ENCODE measurements at regions not wholly inside any gene's neighbourhood (a gene's known extent, or its start where the extent isn't known, plus 50 kb on each side); places are given as distances from the start of the nearest gene placed in this dataset.

DNA sequence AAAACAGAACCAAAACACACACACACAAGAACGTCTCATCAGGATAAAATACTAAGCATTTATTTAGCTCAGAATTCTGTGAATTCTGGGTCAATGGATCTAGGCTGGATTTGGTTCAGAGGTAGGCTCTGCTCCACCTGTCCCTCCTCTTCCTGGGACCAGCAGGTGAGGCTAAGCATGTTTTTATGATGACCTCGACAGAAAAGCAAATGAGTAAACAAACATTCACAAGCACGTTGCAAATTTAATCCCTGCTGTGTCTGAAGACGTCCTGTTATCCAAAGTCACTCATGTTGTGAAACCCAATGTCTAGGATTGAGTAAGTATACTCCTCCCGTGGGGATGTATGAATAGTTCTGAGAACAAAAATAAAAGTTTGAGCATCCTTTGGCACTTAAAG, 371.4 kb upstream of the TECRL start:
- BruUV-seq (replicated peaks): no TSS peak
- H2AFZ ChIP-seq (ENCODE audit: low read length): no peak overlapping the region
- ChIA-PET POLR2A (no interaction called here), CTCF (ENCODE audit: unreplicated experiment) (no interaction called here)
- no peaks in the 10 kb centered on the region for H3K79me2 ChIP-seq (ENCODE audit: insufficient read depth, low read depth, low read length)
- no peak for TF ChIP-seq EZH2phosphoT487 (IDR thresholded peaks at IDR 0.05; ENCODE audit: borderline replicate concordance, low read depth, low read length)
- TF ChIP-seq, protein P1, sequence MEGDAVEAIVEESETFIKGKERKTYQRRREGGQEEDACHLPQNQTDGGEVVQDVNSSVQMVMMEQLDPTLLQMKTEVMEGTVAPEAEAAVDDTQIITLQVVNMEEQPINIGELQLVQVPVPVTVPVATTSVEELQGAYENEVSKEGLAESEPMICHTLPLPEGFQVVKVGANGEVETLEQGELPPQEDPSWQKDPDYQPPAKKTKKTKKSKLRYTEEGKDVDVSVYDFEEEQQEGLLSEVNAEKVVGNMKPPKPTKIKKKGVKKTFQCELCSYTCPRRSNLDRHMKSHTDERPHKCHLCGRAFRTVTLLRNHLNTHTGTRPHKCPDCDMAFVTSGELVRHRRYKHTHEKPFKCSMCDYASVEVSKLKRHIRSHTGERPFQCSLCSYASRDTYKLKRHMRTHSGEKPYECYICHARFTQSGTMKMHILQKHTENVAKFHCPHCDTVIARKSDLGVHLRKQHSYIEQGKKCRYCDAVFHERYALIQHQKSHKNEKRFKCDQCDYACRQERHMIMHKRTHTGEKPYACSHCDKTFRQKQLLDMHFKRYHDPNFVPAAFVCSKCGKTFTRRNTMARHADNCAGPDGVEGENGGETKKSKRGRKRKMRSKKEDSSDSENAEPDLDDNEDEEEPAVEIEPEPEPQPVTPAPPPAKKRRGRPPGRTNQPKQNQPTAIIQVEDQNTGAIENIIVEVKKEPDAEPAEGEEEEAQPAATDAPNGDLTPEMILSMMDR (conservative IDR thresholded peaks at IDR 0.05; ENCODE audit: low read length): no peak
- intact Hi-C loops (cut with micrococcal nuclease; ENCODE audit: unreplicated experiment): no loop called here
- no peak overlapping the region for H3K4me2 ChIP-seq (ENCODE audit: low read length)
- H4K20me1 ChIP-seq (ENCODE audit: insufficient read depth, low read length): no peaks in the 10 kb centered on the region
- no peak for DNase-seq (ENCODE audit: low spot score)
- H3K36me3 ChIP-seq (ENCODE audit: insufficient read depth, low read length): no peaks in the 10 kb centered on the region
- H3K4me3 ChIP-seq (ENCODE audit: low read depth, low read length, poor library complexity, severe bottlenecking): no peak overlapping the region
- H3K9me3 ChIP-seq (ENCODE audit: low read length): no peaks in the 10 kb centered on the region
- no peak overlapping the region for H3K27ac ChIP-seq (ENCODE audit: low read depth, low read length, poor library complexity, severe bottlenecking)
- H3K9me2 ChIP-seq (ENCODE audit: insufficient read depth, low read length): no peaks in the 10 kb centered on the region
- no peaks in the 10 kb centered on the region for H3K4me1 ChIP-seq (ENCODE audit: insufficient read depth, low read length, poor library complexity, severe bottlenecking)

DNA sequence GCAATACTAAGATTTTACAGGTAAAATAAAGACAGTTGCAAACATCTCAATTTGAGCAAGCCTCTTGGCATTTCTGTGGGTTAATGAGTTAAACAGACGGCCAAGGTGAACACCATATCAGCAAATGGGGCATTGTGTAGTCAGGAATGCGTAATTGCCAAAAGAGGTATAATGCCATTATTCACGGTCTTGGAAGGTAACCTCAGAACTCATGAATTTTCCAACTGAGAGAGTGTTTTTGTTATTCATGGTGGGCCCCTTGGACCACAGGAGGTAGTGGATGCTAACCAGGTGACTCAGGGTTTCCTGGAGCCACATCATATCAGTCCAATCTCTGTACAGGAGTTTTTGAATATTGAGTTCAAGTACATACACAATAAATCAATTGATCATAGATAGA, 368.0 kb upstream of the TECRL start:
- BruUV-seq (replicated peaks): no TSS peak
- H2AFZ ChIP-seq (ENCODE audit: low read length): no peak overlapping the region
- no peaks in the 10 kb centered on the region for H3K4me1 ChIP-seq (ENCODE audit: insufficient read depth, low read length, poor library complexity, severe bottlenecking)
- TF ChIP-seq EZH2phosphoT487 (IDR thresholded peaks at IDR 0.05; ENCODE audit: borderline replicate concordance, low read depth, low read length): no peak
- TF ChIP-seq, protein P1 (conservative IDR thresholded peaks at IDR 0.05; ENCODE audit: low read length): no peak
- H3K4me3 ChIP-seq (ENCODE audit: low read depth, low read length, poor library complexity, severe bottlenecking): no peak overlapping the region
- no peaks in the 10 kb centered on the region for H3K36me3 ChIP-seq (ENCODE audit: insufficient read depth, low read length)
- POLR2A ChIA-PET: no interaction called here
- no peaks in the 10 kb centered on the region for H3K79me2 ChIP-seq (ENCODE audit: insufficient read depth, low read depth, low read length)
- DNase-seq (ENCODE audit: low spot score): no peak
- H3K27ac ChIP-seq (ENCODE audit: low read depth, low read length, poor library complexity, severe bottlenecking): no peak overlapping the region
- no peaks in the 10 kb centered on the region for H3K9me3 ChIP-seq (ENCODE audit: low read length)
- no peak overlapping the region for H3K4me2 ChIP-seq (ENCODE audit: low read length)
- no peaks in the 10 kb centered on the region for H4K20me1 ChIP-seq (ENCODE audit: insufficient read depth, low read length)
- CTCF ChIA-PET (ENCODE audit: unreplicated experiment): interaction anchor here (0.6 kb wide), 1 partner anchor 1265 kb away, joined by 3 read pairs; no protein-coding TSS in a partner anchor
- H3K9me2 ChIP-seq (ENCODE audit: insufficient read depth, low read length): no peaks in the 10 kb centered on the region
- intact Hi-C loops (cut with micrococcal nuclease; ENCODE audit: unreplicated experiment): no loop called here

DNA sequence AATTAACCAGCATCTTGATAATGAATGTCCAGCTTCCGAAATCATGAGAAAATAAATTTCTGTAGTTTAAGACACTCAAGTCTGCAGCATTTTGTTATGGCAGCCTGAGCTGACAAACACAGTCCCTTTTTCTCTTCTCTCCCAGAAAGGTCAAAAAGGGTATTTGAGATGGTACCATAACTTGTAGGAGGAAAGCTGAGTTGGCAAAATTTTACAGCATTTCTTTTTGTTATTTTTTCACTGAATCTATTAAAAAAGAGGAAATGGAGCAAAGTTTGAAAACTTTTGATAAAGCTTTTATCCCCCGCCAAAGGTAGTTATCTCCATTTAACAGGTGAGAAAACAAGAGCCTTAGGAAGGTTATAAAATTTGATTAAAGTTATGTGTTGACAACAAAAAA, 367.6 kb upstream of the TECRL start:
- no TSS peak for BruUV-seq (replicated peaks)
- TF ChIP-seq, protein P1 (conservative IDR thresholded peaks at IDR 0.05; ENCODE audit: low read length): no peak
- no peak for TF ChIP-seq EZH2phosphoT487 (IDR thresholded peaks at IDR 0.05; ENCODE audit: borderline replicate concordance, low read depth, low read length)
- H3K27ac ChIP-seq (ENCODE audit: low read depth, low read length, poor library complexity, severe bottlenecking): no peak overlapping the region
- DNase-seq (ENCODE audit: low spot score): no peak
- POLR2A ChIA-PET: no interaction called here
- no peaks in the 10 kb centered on the region for H3K79me2 ChIP-seq (ENCODE audit: insufficient read depth, low read depth, low read length)
- H4K20me1 ChIP-seq (ENCODE audit: insufficient read depth, low read length): no peaks in the 10 kb centered on the region
- H3K4me2 ChIP-seq (ENCODE audit: low read length): no peak overlapping the region
- H3K9me2 ChIP-seq (ENCODE audit: insufficient read depth, low read length): no peaks in the 10 kb centered on the region
- no peak overlapping the region for H3K4me3 ChIP-seq (ENCODE audit: low read depth, low read length, poor library complexity, severe bottlenecking)
- CTCF ChIA-PET (ENCODE audit: unreplicated experiment): interaction anchor here (0.6 kb wide), 1 partner anchor 1265 kb away, joined by 3 read pairs; no protein-coding TSS in a partner anchor
- no peaks in the 10 kb centered on the region for H3K36me3 ChIP-seq (ENCODE audit: insufficient read depth, low read length)
- H3K9me3 ChIP-seq (ENCODE audit: low read length): no peaks in the 10 kb centered on the region
- no peaks in the 10 kb centered on the region for H3K4me1 ChIP-seq (ENCODE audit: insufficient read depth, low read length, poor library complexity, severe bottlenecking)
- H2AFZ ChIP-seq (ENCODE audit: low read length): no peak overlapping the region
- intact Hi-C loops (cut with micrococcal nuclease; ENCODE audit: unreplicated experiment): no loop called here

All from OCI-LY7 (cell line).